Adrenal gland (tissue), 9 donors: ENCODE measurements at regions not wholly inside any gene's neighbourhood (a gene's known extent, or its start where the extent isn't known, plus 50 kb on each side); places are given as distances from the start of the nearest gene placed in this dataset.

ENCODE experiments used
- DNase-seq, 7 donors: peaks; one replicate each; pipeline ENCODE4 v3.0.0-alpha.2; 2019 to 2020
- H3K27ac ChIP-seq, 5 donors: fragments of 200-600 bp; sonication (generic) in 4 of 5; 1 replicate in 3 of 5; 2 replicates in 2 of 5; pipeline versions ENCODE4 v1.5.1 to v1.8.0; 2016 to 2020; ENCODE audit warnings: mild to moderate bottlenecking in 1 of 5
- H3K27me3 ChIP-seq: fragments of 200-600 bp; 2 replicates; pipeline ENCODE4 v1.8.0; 2021
- H3K36me3 ChIP-seq, 2 donors: fragments of 200-600 bp; replicated peaks in 1 of 2; 1 replicate in 1 of 2; 2 replicates in 1 of 2; pipeline versions ENCODE4 v1.5.1 to v1.8.0; 2018 to 2022
- H3K4me1 ChIP-seq, 2 donors: fragments of 200-600 bp; replicated peaks in 1 of 2; 1 replicate in 1 of 2; 2 replicates in 1 of 2; pipeline versions ENCODE4 v1.5.1 to v1.8.0; 2018 to 2021
- H3K4me3 ChIP-seq, 4 donors: fragments of 200-600 bp; sonication (generic) in 3 of 4; one replicate each; pipeline ENCODE4 v1.5.1; 2016 to 2018
- H3K9me3 ChIP-seq, 3 donors: fragments of 200-600 bp; sonication (generic) in 1 of 3; replicated peaks in 1 of 3; 1 replicate in 2 of 3; 2 replicates in 1 of 3; pipeline versions ENCODE4 v1.5.1 to v1.8.0; 2016 to 2021
- POLR2A ChIP-seq, 2 donors: fragments of 450-650 bp; IDR thresholded peaks; one replicate each; pipeline ENCODE4 v1.6.1; 2017; ENCODE audit warnings: antibody characterized with exemption in 2 of 2, mild to moderate bottlenecking in 2 of 2, moderate library complexity in 1 of 2
- WGBS, 4 donors: extraction: QIAGEN DNeasy Blood & Tissue Kit in 2 of 4; methylation state at CpG; one replicate each; pipeline versions ENCODE4 v1.1.5 to v1.1.7; 2013 to 2017; 5-methylcytosine and 5-hydroxymethylcytosine counted together
- intact Hi-C, 2 donors: fragments of 100-400 bp; cut with DNase I; formaldehyde crosslinking; loops; one replicate each; pipeline versions ENCODE4 v1.14.1 to v1.15.0; 2022 to 2023
- TF ChIP-seq, protein P1 (sequence below), 6 experiments: fragments of 450-650 bp in 4 of 6; fragments of 200-600 bp in 2 of 6; sonication (generic) in 1 of 6; IDR thresholded peaks; 1 replicate in 5 of 6; 2 replicates in 1 of 6; pipeline versions ENCODE4 v1.5.1 to v1.8.0; 2016 to 2021; ENCODE audit warnings: antibody characterized with exemption in 6 of 6, mild to moderate bottlenecking in 2 of 6, moderate library complexity in 1 of 6
- donor health status: healthy with polysubstance abuse.
- donor health status: Bipolar disorder and iron deficiency.
- donor health status: DM: yes; HTN: yes; CAD: no.
- donor health status: DM: no; HTN: no; CAD: no.
- donor health status: DM: no; HTN: no; CAD: no.

DNA sequence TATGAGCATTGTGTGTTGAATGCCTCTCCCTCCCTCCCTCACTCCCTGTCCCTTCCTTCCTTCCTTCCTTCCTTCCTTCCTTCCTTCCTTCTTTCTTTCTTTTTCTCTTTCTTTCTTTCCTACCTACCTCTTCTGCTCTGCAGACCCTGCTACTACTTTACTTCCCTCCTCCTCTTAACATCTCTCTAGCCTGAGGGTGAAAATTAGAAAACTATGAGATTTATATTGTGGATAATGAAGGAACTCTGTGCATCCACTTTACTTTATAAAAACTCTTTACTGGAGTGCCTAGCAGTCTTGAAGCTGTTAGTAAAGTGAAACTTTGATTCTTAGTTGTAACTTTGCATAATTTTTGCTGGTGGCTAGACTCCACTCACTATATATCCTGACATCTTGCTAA, 572.2 kb downstream of the RWDD3 start:
- TF ChIP-seq, protein P1, sequence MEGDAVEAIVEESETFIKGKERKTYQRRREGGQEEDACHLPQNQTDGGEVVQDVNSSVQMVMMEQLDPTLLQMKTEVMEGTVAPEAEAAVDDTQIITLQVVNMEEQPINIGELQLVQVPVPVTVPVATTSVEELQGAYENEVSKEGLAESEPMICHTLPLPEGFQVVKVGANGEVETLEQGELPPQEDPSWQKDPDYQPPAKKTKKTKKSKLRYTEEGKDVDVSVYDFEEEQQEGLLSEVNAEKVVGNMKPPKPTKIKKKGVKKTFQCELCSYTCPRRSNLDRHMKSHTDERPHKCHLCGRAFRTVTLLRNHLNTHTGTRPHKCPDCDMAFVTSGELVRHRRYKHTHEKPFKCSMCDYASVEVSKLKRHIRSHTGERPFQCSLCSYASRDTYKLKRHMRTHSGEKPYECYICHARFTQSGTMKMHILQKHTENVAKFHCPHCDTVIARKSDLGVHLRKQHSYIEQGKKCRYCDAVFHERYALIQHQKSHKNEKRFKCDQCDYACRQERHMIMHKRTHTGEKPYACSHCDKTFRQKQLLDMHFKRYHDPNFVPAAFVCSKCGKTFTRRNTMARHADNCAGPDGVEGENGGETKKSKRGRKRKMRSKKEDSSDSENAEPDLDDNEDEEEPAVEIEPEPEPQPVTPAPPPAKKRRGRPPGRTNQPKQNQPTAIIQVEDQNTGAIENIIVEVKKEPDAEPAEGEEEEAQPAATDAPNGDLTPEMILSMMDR (IDR thresholded peaks at IDR 0.05): no peak
- TF ChIP-seq POLR2A (IDR thresholded peaks at IDR 0.05): no peak
- intact Hi-C loops: no loop called here
- Histone ChIP-seq H3K27ac (no peak overlapping the region), H3K36me3 (no peaks in the 10 kb centered on the region), H3K9me3 (no peaks in the 10 kb centered on the region), H3K27me3 (no peaks in the 10 kb centered on the region), H3K4me3 (no peak overlapping the region), H3K4me1 (no peaks in the 10 kb centered on the region)
- DNase-seq: no peak

DNA sequence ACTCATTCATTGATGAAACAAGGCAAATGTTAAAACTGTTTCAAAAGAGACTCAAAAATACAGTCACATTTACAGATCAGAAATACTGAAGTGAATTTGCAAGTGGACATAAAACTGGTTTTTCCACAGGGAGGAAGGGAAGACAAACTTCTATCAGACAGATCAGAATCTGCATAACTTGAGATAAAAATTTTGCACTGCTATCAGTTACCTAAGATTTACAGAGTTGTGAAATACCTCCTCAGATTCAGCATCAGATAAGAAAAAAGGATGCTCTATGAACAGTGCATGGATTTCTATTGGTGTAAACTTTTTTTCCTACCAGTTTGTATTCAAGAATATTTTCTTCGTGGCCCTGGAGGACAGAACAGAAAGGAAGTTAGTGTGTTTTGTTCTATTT, 575.4 kb downstream of the RWDD3 start:
- TF ChIP-seq, protein P1 (IDR thresholded peaks at IDR 0.05): no peak
- TF ChIP-seq POLR2A (IDR thresholded peaks at IDR 0.05): no peak
- no peaks in the 10 kb centered on the region for H3K36me3 ChIP-seq
- no peaks in the 10 kb centered on the region for H3K27me3 ChIP-seq
- intact Hi-C loops: no loop called here
- H3K27ac ChIP-seq: no peak overlapping the region
- no peaks in the 10 kb centered on the region for H3K4me1 ChIP-seq
- no peaks in the 10 kb centered on the region for H3K9me3 ChIP-seq
- DNase-seq: no peak
- no peak overlapping the region for H3K4me3 ChIP-seq
- WGBS, 4 donors: 20 to 49% (median 45%) methylated on average over 1 of the region's 1 CpG

DNA sequence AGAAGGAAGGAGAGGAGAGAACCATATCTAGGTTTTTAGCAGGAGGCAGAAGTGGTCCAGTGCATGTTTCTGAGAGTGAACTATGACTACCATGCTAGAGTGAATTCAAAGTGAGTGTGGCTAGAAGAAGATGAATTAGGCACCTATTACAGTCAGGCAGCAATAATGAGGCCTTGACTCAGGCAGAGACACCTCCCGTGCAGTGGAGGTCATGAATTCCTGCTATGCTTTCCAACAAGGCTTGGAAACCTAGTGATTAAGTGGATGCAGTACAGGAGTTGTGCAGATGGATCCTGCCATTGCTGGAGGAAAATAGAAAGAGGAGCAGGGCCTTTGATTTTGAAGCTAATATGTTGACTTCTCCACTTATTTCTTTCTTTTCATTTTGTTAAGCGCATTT, 581.5 kb downstream of the RWDD3 start:
- H3K27ac ChIP-seq: no peak overlapping the region
- no peaks in the 10 kb centered on the region for H3K4me1 ChIP-seq
- H3K9me3 ChIP-seq: no peaks in the 10 kb centered on the region
- no peaks in the 10 kb centered on the region for H3K36me3 ChIP-seq
- WGBS, 4 donors: 34 to 61% (median 44%) methylated on average over 2 of the region's 2 CpGs
- TF ChIP-seq, protein P1 (IDR thresholded peaks at IDR 0.05): no peak
- no peak for TF ChIP-seq POLR2A (IDR thresholded peaks at IDR 0.05)
- no peaks in the 10 kb centered on the region for H3K27me3 ChIP-seq
- intact Hi-C loops: no loop called here
- no peak overlapping the region for H3K4me3 ChIP-seq
- DNase-seq: no peak

DNA sequence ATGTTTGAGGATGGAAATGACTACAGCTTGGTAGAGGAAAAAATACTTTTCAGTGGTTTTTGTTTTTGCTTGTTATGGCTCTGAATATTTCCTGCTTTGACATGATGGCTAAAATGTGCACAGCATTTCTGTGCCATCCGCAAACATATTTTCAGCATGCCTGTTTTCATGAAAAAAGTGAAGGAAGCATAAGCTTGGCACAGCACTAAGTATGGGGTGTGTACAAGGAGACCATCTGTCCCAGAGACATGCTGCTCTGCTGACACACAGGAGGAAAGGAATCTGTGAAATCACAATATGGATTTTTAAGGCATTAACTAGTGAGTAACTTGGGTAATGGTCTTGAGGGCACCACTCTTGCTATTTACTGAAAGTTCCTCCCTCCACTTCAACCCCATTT, 595.5 kb downstream of the RWDD3 start:
- intact Hi-C loops: no loop called here
- TF ChIP-seq, protein P1 (IDR thresholded peaks at IDR 0.05): no peak
- TF ChIP-seq POLR2A (IDR thresholded peaks at IDR 0.05): no peak
- no peak for DNase-seq

More for the DNA sequence above, 595.5 kb downstream of the RWDD3 start:
- Histone ChIP-seq H3K4me1 (no peaks in the 10 kb centered on the region), H3K4me3 (no peak overlapping the region), H3K9me3 (no peaks in the 10 kb centered on the region), H3K27me3 (no peaks in the 10 kb centered on the region), H3K36me3 (no peaks in the 10 kb centered on the region), H3K27ac (no peak overlapping the region)
- WGBS, 4 donors: 82 to 93% (median 89%) methylated on average over 1 of the region's 1 CpG
